WERI-Rb-1 (cell line): ENCODE measurements at regions not wholly inside any gene's neighbourhood (a gene's known extent, or its start where the extent isn't known, plus 50 kb on each side); places are given as distances from the start of the nearest gene placed in this dataset.

Source experiments
- DNase-seq: peaks from one replicate; pipeline ENCODE4 v3.0.0-alpha.2; 2020
- H3K27ac ChIP-seq: fragments of 250-450 bp; sonication (Bioruptor Pico); 2 replicates; pipeline ENCODE4 v1.5.1; 2020; ENCODE audit warnings: mild to moderate bottlenecking, moderate library complexity
- H3K27me3 ChIP-seq: fragments of 250-450 bp; sonication (Bioruptor Pico); 2 replicates; pipeline ENCODE4 v1.5.1; 2021; ENCODE audit warnings: mild to moderate bottlenecking, low read depth, moderate library complexity; ENCODE audit not compliant: insufficient read depth, severe bottlenecking
- H3K36me3 ChIP-seq: fragments of 250-450 bp; sonication (Bioruptor Pico); 2 replicates; pipeline ENCODE4 v1.5.1; 2020; ENCODE audit warnings: mild to moderate bottlenecking, moderate library complexity
- H3K4me3 ChIP-seq: 2 replicates; pipeline ENCODE4 v1.5.1; 2011; ENCODE audit warnings: low read depth, mild to moderate bottlenecking, control low read depth, low read length
- H3K9me3 ChIP-seq: fragments of 250-450 bp; sonication (Bioruptor Pico); 2 replicates; pipeline ENCODE4 v1.5.1; 2021; ENCODE audit warnings: mild to moderate bottlenecking, moderate library complexity; ENCODE audit not compliant: severe bottlenecking
- CTCF ChIP-seq: IDR thresholded peaks from 2 replicates; pipeline ENCODE4 v1.5.1; 2011; ENCODE audit warnings: low read depth, mild to moderate bottlenecking, control low read depth, inconsistent platforms, low read length

- no peaks in the 10 kb centered on the region for H3K27me3 ChIP-seq
- no peak for TF ChIP-seq CTCF
- H3K27ac ChIP-seq, result no peak overlapping the region
- no peak overlapping the region for H3K4me3 ChIP-seq
- no peak for DNase-seq
- H3K9me3 ChIP-seq, result no peaks in the 10 kb centered on the region
- H3K36me3 ChIP-seq, result no peaks in the 10 kb centered on the region
Observed at GRCh38 chr5:167466992-167467391, 824.5 kb upstream of the WWC1 start.

GRCh38 chr5:167472566-167473108 is 818.8 kb upstream of the WWC1 start:
- no peaks in the 10 kb centered on the region for H3K9me3 ChIP-seq
- no peak for DNase-seq
- no peak overlapping the region for H3K4me3 ChIP-seq
- H3K36me3 ChIP-seq, result no peaks in the 10 kb centered on the region
- no peak for TF ChIP-seq CTCF
- no peak overlapping the region for H3K27ac ChIP-seq
- no peaks in the 10 kb centered on the region for H3K27me3 ChIP-seq

DNA sequence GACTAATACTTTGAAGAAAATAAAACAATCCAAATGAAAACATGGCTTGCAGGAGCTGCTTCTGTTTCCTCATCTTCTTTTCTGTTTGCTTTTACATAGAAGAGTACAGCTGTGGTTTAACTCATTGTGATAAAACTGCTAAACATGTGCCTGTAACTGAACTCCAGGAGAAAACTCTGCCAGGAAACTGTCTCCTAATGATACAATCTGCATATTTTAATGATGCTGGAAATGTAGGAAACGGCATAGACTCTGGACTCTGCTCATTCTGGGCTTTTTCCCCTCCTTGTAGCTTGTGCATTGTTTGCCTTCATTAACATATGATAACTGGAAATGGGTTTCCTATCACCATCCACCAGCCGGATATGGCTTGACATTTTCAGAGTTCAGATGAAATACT is 813.3 kb upstream of the WWC1 start:
- no peaks in the 10 kb centered on the region for H3K9me3 ChIP-seq
- no peaks in the 10 kb centered on the region for H3K36me3 ChIP-seq
- DNase-seq, result no peak
- H3K27ac ChIP-seq, result no peak overlapping the region
- no peak for TF ChIP-seq CTCF
- H3K27me3 ChIP-seq, result no peaks in the 10 kb centered on the region
- H3K4me3 ChIP-seq, result no peak overlapping the region

DNA sequence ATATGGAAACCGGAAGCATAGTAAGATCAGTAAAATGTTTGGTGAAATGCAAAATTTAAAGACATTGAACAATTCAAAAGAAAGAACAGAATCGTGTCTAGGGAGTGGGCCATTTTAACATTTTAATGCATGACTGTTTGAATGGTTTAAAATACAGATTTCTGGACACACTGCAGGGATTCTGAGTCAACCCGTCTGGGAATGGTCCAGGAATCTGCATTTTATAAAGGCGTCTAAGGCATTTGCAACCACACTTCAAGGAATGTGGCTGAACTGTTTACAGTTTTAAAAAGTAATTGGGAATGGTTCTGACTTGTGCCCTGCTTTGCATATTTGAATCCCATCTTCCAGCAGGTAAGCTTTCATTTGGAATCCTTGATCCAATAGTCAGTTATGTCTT is 811.7 kb upstream of the WWC1 start:
- Histone ChIP-seq H3K9me3 (no peaks in the 10 kb centered on the region), H3K4me3 (no peak overlapping the region), H3K36me3 (no peaks in the 10 kb centered on the region), H3K27ac (no peak overlapping the region), H3K27me3 (no peaks in the 10 kb centered on the region)
- DNase-seq, result no peak
- no peak for TF ChIP-seq CTCF

- H3K36me3 ChIP-seq, result no peaks in the 10 kb centered on the region
- TF ChIP-seq CTCF, result no peak
- no peak overlapping the region for H3K27ac ChIP-seq
Observed at GRCh38 chr5:167481345-167481744, 810.1 kb upstream of the WWC1 start.

GRCh38 chr5:167482555-167482954 is 808.9 kb upstream of the WWC1 start:
- no peak for DNase-seq
- Histone ChIP-seq H3K9me3 (no peaks in the 10 kb centered on the region), H3K36me3 (no peaks in the 10 kb centered on the region), H3K4me3 (no peak overlapping the region), H3K27me3 (no peaks in the 10 kb centered on the region), H3K27ac (no peak overlapping the region)
- no peak for TF ChIP-seq CTCF

More at GRCh38 chr5:167481345-167481744, 810.1 kb upstream of the WWC1 start:
- no peaks in the 10 kb centered on the region for H3K9me3 ChIP-seq
- H3K4me3 ChIP-seq, result no peak overlapping the region
- no peak for DNase-seq
- H3K27me3 ChIP-seq, result no peaks in the 10 kb centered on the region
